Adrenal gland (tissue), 9 donors: ENCODE measurements at regions not wholly inside any gene's neighbourhood (a gene's known extent, or its start where the extent isn't known, plus 50 kb on each side); places are given as distances from the start of the nearest gene placed in this dataset.

ENCODE experiments used
- DNase-seq, 7 donors: peaks; one replicate each; pipeline ENCODE4 v3.0.0-alpha.2; 2019 to 2020
- H3K27ac ChIP-seq, 5 donors: fragments of 200-600 bp; sonication (generic) in 4 of 5; 1 replicate in 3 of 5; 2 replicates in 2 of 5; pipeline versions ENCODE4 v1.5.1 to v1.8.0; 2016 to 2020; ENCODE audit warnings: mild to moderate bottlenecking in 1 of 5
- H3K27me3 ChIP-seq: fragments of 200-600 bp; 2 replicates; pipeline ENCODE4 v1.8.0; 2021
- H3K36me3 ChIP-seq, 2 donors: fragments of 200-600 bp; replicated peaks in 1 of 2; 1 replicate in 1 of 2; 2 replicates in 1 of 2; pipeline versions ENCODE4 v1.5.1 to v1.8.0; 2018 to 2022
- H3K4me1 ChIP-seq, 2 donors: fragments of 200-600 bp; replicated peaks in 1 of 2; 1 replicate in 1 of 2; 2 replicates in 1 of 2; pipeline versions ENCODE4 v1.5.1 to v1.8.0; 2018 to 2021
- H3K4me3 ChIP-seq, 4 donors: fragments of 200-600 bp; sonication (generic) in 3 of 4; one replicate each; pipeline ENCODE4 v1.5.1; 2016 to 2018
- H3K9me3 ChIP-seq, 3 donors: fragments of 200-600 bp; sonication (generic) in 1 of 3; replicated peaks in 1 of 3; 1 replicate in 2 of 3; 2 replicates in 1 of 3; pipeline versions ENCODE4 v1.5.1 to v1.8.0; 2016 to 2021
- CTCF ChIP-seq, 6 experiments: fragments of 450-650 bp in 4 of 6; fragments of 200-600 bp in 2 of 6; sonication (generic) in 1 of 6; IDR thresholded peaks; 1 replicate in 5 of 6; 2 replicates in 1 of 6; pipeline versions ENCODE4 v1.5.1 to v1.8.0; 2016 to 2021; ENCODE audit warnings: antibody characterized with exemption in 6 of 6, mild to moderate bottlenecking in 2 of 6, moderate library complexity in 1 of 6
- POLR2A ChIP-seq, 2 donors: fragments of 450-650 bp; IDR thresholded peaks; one replicate each; pipeline ENCODE4 v1.6.1; 2017; ENCODE audit warnings: antibody characterized with exemption in 2 of 2, mild to moderate bottlenecking in 2 of 2, moderate library complexity in 1 of 2
- WGBS, 4 donors: extraction: QIAGEN DNeasy Blood & Tissue Kit in 2 of 4; methylation state at CpG; one replicate each; pipeline versions ENCODE4 v1.1.5 to v1.1.7; 2013 to 2017; 5-methylcytosine and 5-hydroxymethylcytosine counted together
- intact Hi-C, 2 donors: fragments of 100-400 bp; cut with DNase I; formaldehyde crosslinking; loops; one replicate each; pipeline versions ENCODE4 v1.14.1 to v1.15.0; 2022 to 2023
- donor health status: healthy with polysubstance abuse.
- donor health status: Bipolar disorder and iron deficiency.
- donor health status: DM: yes; HTN: yes; CAD: no.
- donor health status: DM: no; HTN: no; CAD: no.
- donor health status: DM: no; HTN: no; CAD: no.

DNA sequence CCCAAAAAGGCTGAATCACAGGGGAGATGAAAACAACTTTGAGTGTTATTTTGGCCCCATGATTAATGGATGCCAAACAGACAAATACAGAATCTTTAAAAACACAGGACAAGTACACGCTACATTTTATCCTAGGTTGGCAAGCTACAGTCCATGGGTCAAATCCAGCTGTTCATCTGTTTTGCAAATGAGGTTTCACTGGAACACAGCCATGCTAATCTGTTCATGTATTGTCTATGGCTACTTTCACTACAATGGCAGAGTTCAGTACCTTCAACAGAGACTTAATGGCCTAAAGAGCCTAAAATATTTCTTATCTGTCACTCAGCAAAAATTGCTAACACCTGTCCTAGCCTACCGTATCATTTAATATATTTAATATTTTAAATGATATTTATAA, 1548.5 kb upstream of the IGFBP7 start:
- H3K27me3 ChIP-seq = no peaks in the 10 kb centered on the region
- H3K4me3 ChIP-seq = no peak overlapping the region
- H3K36me3 ChIP-seq = no peaks in the 10 kb centered on the region
- TF ChIP-seq POLR2A (IDR thresholded peaks at IDR 0.05) = no peak
- no peak for TF ChIP-seq CTCF (IDR thresholded peaks at IDR 0.05)
- H3K4me1 ChIP-seq = no peaks in the 10 kb centered on the region
- WGBS, 4 donors = 64 to 76% (median 72%) methylated on average over 2 of the region's 2 CpGs
- intact Hi-C loops = no loop called here
- DNase-seq = no peak
- no peak overlapping the region for H3K27ac ChIP-seq
- H3K9me3 ChIP-seq = no peaks in the 10 kb centered on the region

- Histone ChIP-seq H3K27me3 (no peaks in the 10 kb centered on the region), H3K9me3 (no peaks in the 10 kb centered on the region), H3K36me3 (no peaks in the 10 kb centered on the region), H3K4me1 (no peaks in the 10 kb centered on the region), H3K4me3 (no peak overlapping the region), H3K27ac (no peak overlapping the region)
- no peak for TF ChIP-seq CTCF (IDR thresholded peaks at IDR 0.05)
- TF ChIP-seq POLR2A (IDR thresholded peaks at IDR 0.05) = no peak
- intact Hi-C loops = no loop called here
- 58 to 84% (median 73%) methylated on average over 1 of the region's 1 CpG for WGBS, 4 donors
- DNase-seq = no peak
Observed at GRCh38 chr4:58653251-58653650, 1543.1 kb upstream of the IGFBP7 start.

DNA sequence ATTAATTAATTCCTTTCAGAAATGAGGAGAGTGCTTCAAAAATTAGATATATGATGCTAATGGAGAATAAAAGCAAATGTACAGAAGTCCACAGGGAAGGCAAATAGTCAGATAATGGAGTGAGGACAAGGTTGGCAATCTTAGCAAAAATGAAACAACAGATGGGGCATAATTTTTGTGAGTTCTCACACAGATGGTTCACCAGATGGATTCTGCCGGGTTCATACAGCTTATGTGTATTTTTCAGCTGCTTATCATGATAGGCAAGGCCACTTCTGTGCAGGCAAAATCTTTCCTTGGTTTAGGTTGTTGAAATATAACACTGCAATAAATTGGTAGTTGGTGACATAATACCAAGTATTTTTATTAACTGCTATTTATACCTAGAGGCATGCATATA, 1539.0 kb upstream of the IGFBP7 start:
- Histone ChIP-seq H3K4me1 (no peaks in the 10 kb centered on the region), H3K4me3 (no peak overlapping the region), H3K27me3 (no peaks in the 10 kb centered on the region), H3K36me3 (no peaks in the 10 kb centered on the region), H3K27ac (no peak overlapping the region), H3K9me3 (no peaks in the 10 kb centered on the region)
- no peak for TF ChIP-seq POLR2A (IDR thresholded peaks at IDR 0.05)
- TF ChIP-seq CTCF (IDR thresholded peaks at IDR 0.05) = no peak
- no peak for DNase-seq
- 37 to 47% (median 38%) methylated on average over 1 of the region's 1 CpG for WGBS, 4 donors
- intact Hi-C loops = no loop called here

DNA sequence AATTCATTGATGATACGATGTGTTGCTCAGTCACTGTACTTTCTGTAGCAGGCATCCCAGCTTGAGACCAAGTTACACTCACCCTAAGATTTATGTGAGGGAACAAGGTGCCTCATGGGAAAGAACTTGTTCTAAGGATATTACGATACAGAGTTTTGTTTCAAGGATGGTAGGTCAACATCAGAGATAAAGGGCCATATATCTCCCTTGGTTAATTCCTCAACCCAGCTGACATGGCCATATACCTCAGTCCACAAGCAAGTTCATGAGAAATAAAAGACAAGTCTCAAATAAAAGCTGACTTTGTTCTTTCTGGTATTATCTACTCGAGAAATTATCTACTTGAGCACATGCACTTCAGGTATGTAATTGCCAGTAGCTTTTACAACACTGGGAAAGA, 1535.9 kb upstream of the IGFBP7 start:
- no peaks in the 10 kb centered on the region for H3K9me3 ChIP-seq
- H3K36me3 ChIP-seq = no peaks in the 10 kb centered on the region
- TF ChIP-seq CTCF (IDR thresholded peaks at IDR 0.05) (no peak), POLR2A (IDR thresholded peaks at IDR 0.05) (no peak)
- WGBS, 4 donors = 49 to 68% (median 61%) methylated on average over 3 of the region's 3 CpGs
- no peaks in the 10 kb centered on the region for H3K4me1 ChIP-seq
- no peak overlapping the region for H3K4me3 ChIP-seq
- no peak overlapping the region for H3K27ac ChIP-seq
- no peaks in the 10 kb centered on the region for H3K27me3 ChIP-seq
- DNase-seq = no peak
- intact Hi-C loops = no loop called here
